Ammon's horn (tissue), 1 donor: ENCODE measurements at regions not wholly inside any gene's neighbourhood (a gene's known extent, or its start where the extent isn't known, plus 50 kb on each side); places are given as distances from the start of the nearest gene placed in this dataset.
A peak's percentile ranks its signal among the peaks of the same experiment; 100 is the strongest.

Source experiments
- DNase-seq: peaks from one replicate; pipeline ENCODE4 v3.0.0-alpha.2; 2016; ENCODE audit warnings: low spot score

- no peak for DNase-seq
These were observed 50.3 kb upstream of the HMHB1 start for GRCh38 chr5:143761663-143762062.

DNA sequence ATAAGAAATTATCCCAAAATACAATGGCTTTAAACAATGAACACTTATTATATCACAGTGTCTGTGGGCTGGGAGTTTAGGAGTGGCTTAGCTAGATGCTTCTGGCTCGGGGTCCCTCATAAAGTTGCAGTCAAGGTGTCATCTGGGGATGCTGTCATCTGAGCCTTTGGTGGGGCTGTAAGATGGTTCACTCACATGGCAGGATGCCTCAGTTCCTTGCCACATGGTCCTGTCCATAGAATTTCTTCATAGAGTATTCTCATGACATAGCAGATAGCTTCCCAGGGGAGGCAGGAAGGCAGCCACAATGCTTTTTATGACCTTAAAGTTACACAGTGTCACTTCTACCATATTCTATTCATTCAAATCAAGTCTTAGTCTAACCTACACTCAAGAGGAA, 51.2 kb upstream of the HMHB1 start:
- no peak for DNase-seq

GRCh38 chr5:143760131-143760505, 51.8 kb upstream of the HMHB1 start:
- DNase-seq = no peak

GRCh38 chr5:143759396-143760130, 52.4 kb upstream of the HMHB1 start:
- DNase-seq = no peak

- no peak for DNase-seq
These were observed 53.2 kb upstream of the HMHB1 start for GRCh38 chr5:143758750-143759149.

DNA sequence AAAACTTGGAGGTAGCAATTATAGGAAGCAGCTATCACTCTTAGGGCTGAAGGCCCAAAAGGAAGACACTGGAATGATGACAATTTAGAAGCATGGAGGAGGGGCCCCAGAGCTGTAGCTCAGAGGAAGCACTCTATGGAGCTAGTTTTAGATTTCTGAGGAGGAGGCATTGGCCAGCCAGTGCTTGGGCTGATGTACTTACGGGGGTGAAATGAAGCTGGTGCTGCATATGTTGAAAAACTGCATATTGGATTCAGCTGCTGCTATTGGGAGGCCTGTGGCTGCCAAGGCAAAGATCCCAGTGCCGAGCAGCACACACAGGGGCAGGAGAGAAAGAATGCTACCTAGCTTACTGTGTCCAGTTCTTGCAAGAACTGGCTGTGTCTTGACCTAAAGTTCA, 53.9 kb upstream of the HMHB1 start:
- peak; percentile 38 for DNase-seq

GRCh38 chr5:143757116-143757515, 54.8 kb upstream of the HMHB1 start:
- no peak for DNase-seq

- DNase-seq = no peak
These were observed 56.0 kb upstream of the HMHB1 start for GRCh38 chr5:143755966-143756365.

GRCh38 chr5:143752165-143752850, 59.7 kb upstream of the HMHB1 start:
- no peak for DNase-seq

DNA sequence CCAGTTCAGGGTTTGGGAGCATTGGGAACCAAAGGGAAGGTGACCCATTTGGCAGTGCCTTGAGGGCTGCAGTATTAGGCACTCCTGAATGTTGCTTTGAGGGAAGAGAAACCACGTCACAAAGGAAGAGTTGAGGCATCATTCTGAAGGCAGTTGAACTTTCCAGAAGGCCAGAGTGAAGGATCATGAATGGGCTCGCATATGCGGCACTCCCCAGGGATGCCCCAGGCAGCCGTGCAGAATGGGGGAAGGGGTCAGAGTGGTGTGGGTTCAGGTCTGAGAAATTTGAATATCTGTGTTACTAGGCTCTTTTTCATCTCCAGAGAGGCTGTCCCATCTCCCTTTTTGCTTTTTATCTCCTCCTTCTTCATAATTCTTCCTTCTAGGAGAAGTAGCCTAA, 60.6 kb upstream of the HMHB1 start:
- DNase-seq = no peak

GRCh38 chr5:143749581-143750205, 62.3 kb upstream of the HMHB1 start:
- DNase-seq = no peak

- DNase-seq = no peak
These were observed 63.4 kb upstream of the HMHB1 start for GRCh38 chr5:143748516-143748915.

- no peak for DNase-seq
These were observed 69.0 kb upstream of the HMHB1 start for GRCh38 chr5:143742951-143743350.

GRCh38 chr5:143741421-143741820, 70.5 kb upstream of the HMHB1 start:
- no peak for DNase-seq

GRCh38 chr5:143740956-143741355, 71.0 kb upstream of the HMHB1 start:
- no peak for DNase-seq

- DNase-seq = no peak
These were observed 72.2 kb upstream of the HMHB1 start for GRCh38 chr5:143739746-143740145.

DNA sequence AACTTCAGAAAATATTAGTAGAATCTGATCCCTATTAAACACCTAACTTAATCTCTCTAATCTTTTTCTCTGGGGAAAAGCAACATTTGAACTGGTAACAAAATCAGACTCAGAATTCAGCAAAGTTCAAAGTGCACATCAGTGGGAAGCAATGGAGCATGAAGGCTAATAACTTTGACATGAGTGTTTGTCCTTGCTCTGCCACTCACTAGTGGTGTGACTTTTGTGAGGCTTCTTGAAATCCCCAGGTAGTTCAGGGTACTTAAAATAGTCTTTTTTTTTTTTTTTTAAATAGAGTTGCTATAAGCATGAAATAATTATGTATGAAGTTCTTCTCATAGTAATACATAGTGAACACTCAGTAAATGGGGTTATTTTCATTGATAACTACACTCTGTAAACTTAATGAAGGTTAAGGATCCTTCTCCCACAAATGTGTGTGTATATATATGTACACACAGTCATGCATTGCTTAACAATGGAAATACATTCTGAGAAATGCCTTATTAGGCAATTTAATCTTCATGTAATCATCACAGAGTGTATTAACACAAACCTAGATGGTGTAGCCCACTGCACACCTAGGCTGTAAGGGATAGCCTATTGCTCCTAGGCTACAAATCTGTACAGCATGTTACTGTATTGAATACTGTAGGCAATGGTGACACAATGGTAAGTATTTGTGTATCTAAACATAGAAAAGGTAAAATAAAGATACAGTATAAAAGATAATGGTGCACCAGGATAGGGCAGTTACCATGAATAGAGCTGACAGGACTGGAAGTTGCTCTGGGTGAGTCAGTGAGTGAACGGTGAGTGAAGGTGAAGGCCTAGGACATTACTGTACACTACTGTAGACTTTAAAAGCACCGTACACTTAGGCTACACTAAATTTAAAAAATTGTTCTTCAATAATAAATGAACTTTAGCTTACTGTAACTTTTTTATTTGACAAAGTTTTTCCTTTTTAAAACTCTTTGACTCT, 73.3 kb upstream of the HMHB1 start:
- DNase-seq = no peak

GRCh38 chr5:143737062-143737461, 74.9 kb upstream of the HMHB1 start:
- DNase-seq = no peak

DNA sequence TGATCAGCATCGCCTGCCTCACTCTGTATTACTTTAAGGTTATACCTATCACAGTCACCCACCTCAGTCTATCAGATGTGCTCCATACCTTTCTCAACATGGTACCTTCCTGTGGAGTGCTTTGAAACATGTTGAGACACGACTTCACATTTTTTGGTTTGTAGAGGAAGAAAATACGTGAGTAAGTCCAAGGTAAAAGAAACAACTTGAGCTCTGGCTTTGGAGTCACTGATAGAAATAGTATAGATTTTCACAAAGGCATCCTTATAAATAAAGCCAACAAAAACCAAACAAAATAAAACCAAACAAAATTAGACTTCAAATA, 77.5 kb upstream of the HMHB1 start:
- DNase-seq = no peak

DNA sequence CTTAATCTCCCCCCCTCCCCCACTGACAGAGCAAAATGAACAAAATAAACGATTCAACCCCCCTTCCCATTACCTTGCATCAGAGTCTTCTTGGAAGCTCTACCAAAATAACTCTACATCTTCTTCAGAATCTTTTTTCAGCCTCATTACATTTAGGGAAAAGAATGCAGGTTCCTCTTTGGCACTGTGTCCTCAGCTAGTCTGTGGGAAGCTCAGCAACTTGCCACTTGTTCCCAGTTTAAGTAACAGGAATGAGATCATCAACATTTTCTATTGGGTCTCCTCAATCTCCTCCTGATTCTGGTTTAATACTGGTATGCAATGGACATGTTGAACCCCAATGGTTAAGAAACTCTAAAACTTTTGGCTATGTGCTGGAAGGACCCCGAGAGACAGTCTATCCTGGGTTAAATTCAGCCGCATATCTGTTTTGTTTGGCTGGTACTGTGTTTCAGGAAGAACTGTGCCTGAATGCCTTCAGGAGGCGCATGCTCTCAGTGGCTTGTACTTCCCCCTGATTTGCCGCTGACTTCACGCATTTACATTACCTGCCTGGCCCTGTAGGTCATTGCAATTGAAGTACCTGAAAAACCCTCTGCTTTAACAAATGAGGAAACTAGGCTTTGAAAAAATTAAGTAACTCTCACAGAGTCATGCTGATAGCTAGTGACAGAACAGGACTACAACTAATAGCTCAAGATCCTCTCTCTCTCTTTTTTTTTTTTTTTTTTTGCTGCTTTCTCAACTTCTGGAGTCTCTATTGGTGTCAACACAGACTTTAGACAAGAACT, 78.1 kb upstream of the HMHB1 start:
- no peak for DNase-seq

GRCh38 chr5:143732402-143732801, 79.6 kb upstream of the HMHB1 start:
- DNase-seq = no peak
